ENCODE measurements at regions not wholly inside any gene's neighbourhood (a gene's known extent, or its start where the extent isn't known, plus 50 kb on each side); places are given as distances from the start of the nearest gene placed in this dataset.

GRCh38 chr1:163013826-163014600 is 55.1 kb upstream of the RGS4 start:
- no peak for DNase-seq

DNA sequence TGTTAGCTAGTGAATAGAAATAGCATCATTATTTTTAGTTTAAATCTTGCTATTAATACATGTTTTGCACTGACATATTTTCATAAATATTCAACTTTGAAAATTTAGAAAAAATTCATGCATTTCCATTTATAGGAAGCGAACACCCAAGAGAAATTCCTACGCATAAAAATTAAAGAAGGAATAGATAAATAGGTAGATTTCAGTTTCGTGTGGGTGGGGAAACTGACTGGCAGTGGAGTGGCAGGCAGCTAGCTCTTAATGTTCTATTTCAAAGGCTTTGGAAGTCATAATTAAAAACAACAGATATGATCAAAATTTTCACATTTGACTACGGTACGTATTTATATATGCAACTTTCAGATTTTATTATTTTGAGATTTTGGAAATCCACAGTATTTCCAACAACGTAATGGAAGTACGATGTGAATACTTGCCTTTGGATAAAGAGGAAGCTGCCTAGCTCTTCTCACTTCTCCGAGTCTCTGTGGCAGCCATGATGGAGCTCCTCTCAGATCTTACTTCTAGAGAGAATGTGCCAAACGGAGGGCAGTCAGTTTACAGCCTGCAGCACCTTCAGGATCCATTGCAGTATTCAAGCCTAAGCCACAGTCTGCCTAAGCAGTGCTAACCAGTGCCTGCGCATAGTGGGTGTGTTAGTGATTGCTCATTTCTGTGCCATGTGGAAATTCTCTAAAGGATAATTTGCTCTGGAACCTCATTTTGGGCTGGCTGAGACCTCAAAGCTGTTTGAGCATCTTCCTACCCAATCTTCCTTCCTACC is 62.9 kb upstream of the RGS4 start:
- no peak for DNase-seq

DNA sequence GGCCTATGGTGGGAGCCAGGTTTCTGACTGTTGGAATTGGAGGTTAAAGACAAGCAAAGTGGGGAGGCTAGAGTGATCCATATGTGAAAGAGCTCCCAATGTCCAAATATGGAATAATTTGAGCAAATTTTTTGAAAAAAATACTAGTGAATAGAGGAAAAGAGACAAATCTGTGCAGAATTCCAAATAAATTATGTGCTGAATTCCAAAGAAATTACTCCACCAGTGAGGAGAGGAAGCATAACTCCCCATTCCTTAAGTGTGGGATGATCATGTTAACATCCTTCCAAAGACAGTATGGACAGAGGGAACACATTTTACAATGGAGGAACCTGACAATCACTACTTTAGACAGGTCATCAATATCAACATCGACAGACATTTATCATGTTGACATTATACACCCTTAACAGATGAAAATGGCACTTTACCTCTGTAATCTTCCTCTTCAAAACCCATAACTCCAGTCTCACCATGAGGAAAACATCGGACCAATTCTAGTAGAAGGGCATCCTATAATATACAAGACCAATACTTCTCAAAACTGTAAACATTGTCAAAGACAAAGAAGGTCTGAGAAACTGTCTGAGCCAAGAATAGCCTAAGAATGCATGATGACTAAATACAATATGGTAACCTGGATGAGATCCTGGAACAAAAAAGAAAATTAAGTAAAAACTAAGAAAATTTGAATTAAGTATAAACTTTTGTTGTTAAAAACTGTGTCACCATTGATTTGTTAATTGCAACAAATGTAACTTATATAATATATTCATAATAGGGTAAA is 71.5 kb upstream of the RGS4 start:
- no peak for DNase-seq

DNA sequence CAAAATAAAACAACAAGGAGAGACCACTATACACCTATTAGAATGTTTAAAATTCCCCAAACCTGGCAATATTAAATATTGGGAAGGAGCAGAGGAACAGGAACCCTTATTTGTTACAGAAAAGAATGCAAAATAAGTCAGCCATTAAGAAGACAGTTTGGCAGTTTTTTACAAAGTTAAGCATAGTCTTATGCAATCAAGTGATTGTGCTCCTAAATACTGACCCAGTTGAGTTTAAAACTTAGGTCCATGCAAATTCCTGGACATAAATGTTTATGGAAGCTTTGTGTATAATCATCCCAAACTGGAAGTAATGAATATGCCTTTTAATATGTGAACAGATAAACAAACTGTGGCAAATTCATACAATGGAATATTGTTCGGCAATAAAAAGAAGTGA is 72.9 kb upstream of the RGS4 start:
- DNase-seq: no peak

- DNase-seq: no peak
Measured at GRCh38 chr1:162994921-162995320, 74.2 kb upstream of the RGS4 start.

- no peak for DNase-seq
Measured at GRCh38 chr1:162993846-162994245, 75.3 kb upstream of the RGS4 start.

DNA sequence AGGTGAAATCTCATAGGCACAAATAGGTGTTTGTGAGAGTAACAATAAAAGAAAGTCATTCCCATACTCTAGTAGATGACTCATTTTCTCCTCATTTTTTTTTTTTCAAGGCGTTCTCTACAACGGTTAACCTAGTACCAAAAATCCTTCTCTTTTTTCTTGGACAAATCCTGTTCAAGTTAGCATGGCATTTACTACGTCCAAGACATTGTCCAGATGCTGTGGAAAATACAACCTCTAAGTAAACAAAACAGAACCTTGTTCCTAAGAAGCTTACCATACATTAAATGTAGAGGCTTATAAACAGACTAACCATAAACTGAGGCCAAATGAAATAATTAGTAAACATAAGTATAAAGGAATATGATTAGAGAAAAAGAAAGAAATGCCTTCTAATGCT is 76.2 kb upstream of the RGS4 start:
- no peak for DNase-seq

- no peak for DNase-seq
Measured at GRCh38 chr1:162991444-162991843, 77.7 kb upstream of the RGS4 start.

DNA sequence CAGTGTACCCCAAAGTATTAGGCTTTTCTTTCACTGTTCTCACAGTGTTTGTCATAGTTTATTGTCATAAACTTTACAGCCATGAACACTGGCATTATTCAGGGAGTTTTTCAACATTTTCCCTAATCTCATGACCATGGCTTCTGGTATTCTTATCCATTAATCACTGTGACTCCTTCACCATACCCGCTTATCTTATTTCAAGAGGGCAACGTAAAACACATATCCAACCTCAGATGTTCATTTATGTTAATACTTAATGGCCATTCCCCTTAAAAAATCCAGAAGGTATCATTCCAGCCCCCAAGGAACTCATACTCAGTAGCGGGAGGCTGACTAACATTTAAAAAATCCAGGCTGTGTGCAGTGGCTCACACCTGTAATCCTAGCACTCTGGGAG is 78.5 kb upstream of the RGS4 start:
- DNase-seq: no peak

- DNase-seq: no peak
Measured at GRCh38 chr1:162988869-162989268, 80.3 kb upstream of the RGS4 start.

DNA sequence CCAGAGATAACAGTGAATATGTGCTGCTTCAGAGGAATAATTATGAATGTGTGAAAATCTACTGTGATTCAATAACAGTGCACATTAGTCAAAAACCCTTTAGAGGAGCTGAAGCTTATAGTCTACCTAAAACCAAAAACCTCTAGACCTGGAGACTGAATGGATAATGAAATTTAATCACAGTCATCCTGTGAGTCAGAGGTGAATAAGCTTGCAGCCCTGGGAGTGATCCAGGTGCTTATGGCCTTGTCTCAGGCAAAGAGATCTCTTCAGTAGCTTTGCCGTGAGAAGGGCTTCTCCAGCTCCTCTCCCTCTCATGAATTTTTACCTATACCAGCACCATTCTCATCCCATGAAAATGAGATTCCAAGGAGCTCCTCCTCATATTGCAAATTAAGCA is 81.3 kb upstream of the RGS4 start:
- DNase-seq: no peak

DNA sequence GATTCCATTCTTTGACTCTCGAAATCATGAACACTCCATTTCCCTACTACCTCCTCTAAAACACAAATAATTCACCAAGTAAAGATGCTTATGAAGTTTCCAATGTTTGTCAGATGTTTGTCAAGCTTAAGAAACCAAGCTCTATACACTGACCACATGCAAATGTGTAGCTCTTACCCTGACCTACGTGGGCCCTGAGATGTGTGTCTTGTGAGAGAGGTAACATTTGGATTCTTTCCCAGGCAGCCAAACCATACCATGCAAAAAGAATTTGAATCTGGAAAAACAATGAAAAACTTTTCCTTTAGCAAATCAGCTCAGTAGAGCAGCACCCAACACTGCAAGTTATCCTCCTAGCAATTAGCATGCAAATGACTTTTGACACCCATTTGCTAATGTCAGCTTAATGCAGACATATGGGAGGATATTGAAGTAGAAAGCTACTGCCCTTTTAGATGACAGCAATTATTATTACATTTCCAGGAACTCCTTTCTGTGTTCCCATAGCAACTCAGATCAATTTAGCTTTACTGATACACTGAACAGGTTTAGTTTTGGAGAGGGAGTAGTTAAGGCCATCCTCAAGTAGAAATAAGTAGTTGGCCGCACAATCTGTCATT is 83.2 kb upstream of the RGS4 start:
- DNase-seq: no peak

DNA sequence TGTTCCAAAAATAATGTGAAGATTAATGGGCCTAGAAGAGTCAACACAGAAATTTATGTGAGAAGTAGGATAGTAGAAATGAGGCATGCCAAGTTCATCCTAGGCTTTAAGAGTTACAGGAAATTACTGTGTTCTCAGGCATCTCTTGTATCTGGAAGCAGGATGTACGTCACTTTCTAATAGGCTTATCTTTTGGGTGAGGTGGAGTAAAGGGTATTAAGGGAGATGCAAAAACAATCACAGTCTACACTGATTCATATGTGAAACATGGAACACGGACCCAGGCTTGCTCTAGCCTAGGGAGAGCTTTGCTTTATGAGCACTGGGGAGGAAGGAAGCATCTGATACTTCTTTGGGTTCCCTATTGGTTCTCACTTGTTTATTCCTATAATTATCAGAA is 84.5 kb upstream of the RGS4 start:
- DNase-seq: no peak

DNA sequence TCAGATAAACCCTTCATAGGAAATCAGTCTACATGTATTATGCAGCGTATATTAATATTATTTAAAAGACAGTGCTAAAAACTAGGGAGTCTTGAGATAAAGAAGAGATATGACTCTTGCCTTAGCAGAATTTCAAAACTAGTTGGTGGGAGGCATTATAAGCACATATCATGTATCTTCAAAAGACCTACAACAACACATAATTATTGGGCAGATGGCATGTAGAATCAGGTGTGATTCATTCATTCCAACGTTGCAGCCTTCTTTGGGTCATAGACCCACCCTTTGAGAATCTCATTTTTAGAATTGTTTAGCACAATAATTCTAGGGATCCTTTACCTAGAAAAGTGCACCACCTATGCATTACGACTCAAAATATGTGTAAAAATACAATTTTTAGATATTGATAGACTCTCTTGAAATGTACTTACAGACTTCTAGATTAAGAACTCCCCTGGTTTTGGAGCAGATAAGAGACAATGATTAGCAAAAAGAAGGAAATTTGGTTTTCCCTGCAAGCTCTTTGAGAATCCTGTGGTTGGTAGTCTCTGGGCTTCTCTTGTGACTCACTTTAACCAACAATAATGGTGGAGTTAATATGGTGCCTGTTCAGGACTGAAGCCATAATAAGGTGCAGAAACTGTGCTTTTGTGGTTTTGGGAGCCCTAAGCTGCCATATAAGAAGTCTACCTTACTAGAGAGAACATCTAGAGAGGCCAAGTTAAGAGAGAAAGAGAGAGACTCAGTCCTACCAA is 85.3 kb upstream of the RGS4 start:
- no peak for DNase-seq

DNA sequence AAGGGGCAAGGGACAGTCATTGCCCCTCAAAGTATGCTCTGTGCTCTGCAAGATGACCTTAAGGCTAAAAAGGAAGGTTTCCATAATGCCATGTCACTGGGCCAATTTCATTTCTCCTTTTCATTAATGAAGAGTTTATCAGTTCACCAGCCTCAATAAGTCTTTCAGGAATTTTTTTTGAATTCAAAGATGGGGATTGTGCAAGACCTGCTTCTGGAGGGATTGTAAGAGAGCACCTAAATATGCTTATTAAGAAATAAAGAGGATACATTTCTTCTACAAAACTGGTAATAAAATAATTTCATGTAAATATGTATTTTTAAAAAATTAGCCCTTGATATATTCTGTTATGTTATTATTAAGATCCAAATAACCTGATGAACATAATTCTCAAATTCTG is 86.8 kb upstream of the RGS4 start:
- DNase-seq: no peak

DNA sequence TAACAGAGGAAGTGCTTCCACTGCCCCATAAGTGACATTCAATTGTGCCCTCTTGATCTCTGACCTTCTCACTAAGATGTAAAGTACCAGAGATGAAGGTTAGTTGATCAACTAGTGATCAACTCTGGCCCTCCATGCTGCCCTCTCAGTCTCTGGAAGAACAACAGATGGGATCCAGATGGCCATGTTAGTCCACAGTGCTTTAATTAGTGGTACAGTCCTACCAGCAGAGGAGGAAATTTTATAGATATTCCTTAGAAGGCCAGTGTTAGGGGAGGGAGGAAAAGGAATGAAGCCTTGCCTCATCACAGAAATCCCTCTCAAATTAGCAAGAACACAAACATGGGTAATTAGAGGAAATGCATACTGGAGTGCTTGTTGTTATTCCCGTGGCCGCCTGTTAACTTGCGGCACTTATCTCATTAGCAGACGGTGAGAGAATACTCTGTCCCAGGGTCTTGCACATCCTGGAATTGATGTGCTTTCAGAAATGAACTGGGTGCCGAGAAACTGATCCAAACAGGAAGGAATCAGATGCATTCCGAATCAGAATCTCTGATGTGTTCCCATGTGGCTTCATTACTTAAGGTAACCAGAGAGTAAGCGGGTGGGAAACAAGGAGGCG is 91.1 kb upstream of the RGS4 start:
- no peak for DNase-seq

- no peak for DNase-seq
Measured at GRCh38 chr1:162976628-162977027, 92.5 kb upstream of the RGS4 start.

DNA sequence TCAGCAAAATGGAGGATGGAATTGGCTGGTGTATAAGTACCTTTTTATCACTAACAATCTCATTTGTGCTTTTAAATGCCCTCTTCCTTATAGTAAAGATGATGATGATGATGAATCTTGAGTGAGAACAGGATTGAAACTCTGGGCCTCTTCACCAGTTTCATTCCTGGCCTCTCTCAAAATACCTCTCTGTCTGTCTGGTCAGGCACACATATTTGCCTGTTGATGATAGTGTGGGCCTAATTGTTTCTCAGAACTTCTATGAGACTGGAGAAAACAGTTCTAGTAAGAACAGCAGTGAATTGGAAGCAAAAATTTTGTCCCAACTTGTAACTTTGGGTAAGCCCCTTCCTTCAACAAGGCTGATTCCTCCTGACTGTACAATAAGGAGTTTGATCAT is 94.4 kb upstream of the RGS4 start:
- no peak for DNase-seq

- DNase-seq: no peak
Measured at GRCh38 chr1:162973381-162973795, 95.8 kb upstream of the RGS4 start.

DNA sequence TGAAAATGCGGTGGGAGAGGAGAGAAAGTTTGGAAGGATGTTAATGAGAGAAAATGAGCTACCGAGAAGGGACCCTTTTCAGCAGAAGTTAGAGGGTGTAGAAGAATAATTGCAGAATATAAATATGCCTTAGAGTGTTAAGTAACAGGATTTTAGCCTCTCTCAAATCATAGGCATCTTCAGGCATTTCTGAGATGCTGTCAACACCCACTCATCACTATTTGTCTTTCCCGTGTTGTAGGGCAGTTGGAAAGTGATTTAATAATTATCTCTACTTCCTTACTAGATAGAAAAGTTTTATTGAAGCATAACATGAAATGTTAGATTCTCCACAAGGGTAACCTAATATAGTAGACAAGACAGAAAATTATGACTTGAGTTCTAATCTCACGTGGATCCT is 96.4 kb upstream of the RGS4 start:
- DNase-seq: no peak

GRCh38 chr1:162970021-162970420 is 99.1 kb upstream of the RGS4 start:
- DNase-seq: no peak

DNA sequence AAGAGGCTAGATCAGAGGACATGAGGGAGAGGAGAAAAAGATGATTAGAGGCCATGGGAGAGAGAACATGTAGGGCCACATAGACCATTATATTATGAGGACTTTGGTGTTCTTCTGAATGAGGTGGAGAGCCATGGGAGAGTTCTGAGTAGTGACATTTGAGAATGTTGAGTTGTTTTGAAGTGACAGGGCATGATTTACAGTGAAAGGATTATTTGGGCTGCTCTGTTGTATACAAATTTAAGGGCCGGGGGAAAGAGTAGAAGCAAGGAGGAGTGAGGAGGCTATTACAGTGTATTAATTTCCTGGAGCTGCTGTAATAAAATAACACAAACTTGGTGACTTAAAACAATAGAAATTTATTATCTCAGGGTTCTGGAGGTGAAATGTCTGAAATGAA is 102.5 kb upstream of the RGS4 start:
- DNase-seq: no peak
